Nephron progenitor cell (in vitro differentiated cells): ENCODE measurements at regions not wholly inside any gene's neighbourhood (a gene's known extent, or its start where the extent isn't known, plus 50 kb on each side); places are given as distances from the start of the nearest gene placed in this dataset.

ENCODE experiments used
- DNase-seq: peaks from one replicate; pipeline ENCODE4 v3.0.0; 2021
- H3K27ac Mint-ChIP-seq: 2 replicates; pipeline ENCODE4 v1.8.0; 2021; ENCODE audit warnings: mild to moderate bottlenecking, moderate library complexity, mixed read lengths
- H3K27me3 Mint-ChIP-seq: 2 replicates; pipeline ENCODE4 v1.8.0; 2021; ENCODE audit warnings: mild to moderate bottlenecking, low read depth, mixed read lengths; ENCODE audit not compliant: poor library complexity
- H3K36me3 Mint-ChIP-seq: 2 replicates; pipeline ENCODE4 v1.8.0; 2021; ENCODE audit warnings: low read depth, mixed read lengths
- H3K4me1 Mint-ChIP-seq: 2 replicates; pipeline ENCODE4 v1.8.0; 2021; ENCODE audit warnings: mixed read lengths
- H3K4me3 Mint-ChIP-seq: 2 replicates; pipeline ENCODE4 v1.8.0; 2021; ENCODE audit warnings: mild to moderate bottlenecking, moderate library complexity, mixed read lengths
- H3K9me3 Mint-ChIP-seq: 2 replicates; pipeline ENCODE4 v1.8.0; 2021; ENCODE audit warnings: mild to moderate bottlenecking, moderate library complexity, mixed read lengths
- CTCF ChIP-seq: fragments of 200-600 bp; sonication (generic); IDR thresholded peaks from 2 replicates; pipeline ENCODE4 v1.5.0; 2021; ENCODE audit warnings: antibody characterized with exemption

- no peak for DNase-seq
- TF ChIP-seq CTCF: no peak
- Mint-ChIP-seq H3K9me3 (peaks cover 50% of the 10 kb centered on the region), H3K36me3 (peaks cover 13% of the 10 kb centered on the region), H3K4me3 (no peak overlapping the region), H3K27ac (no peak overlapping the region), H3K27me3 (peaks cover 4% of the 10 kb centered on the region), H3K4me1 (no peaks in the 10 kb centered on the region)
Measured at GRCh38 chr7:25931156-25931555, 220.8 kb upstream of the NFE2L3 start.

- DNase-seq: no peak
- peaks cover 4% of the 10 kb centered on the region for H3K27me3 Mint-ChIP-seq
- TF ChIP-seq CTCF: no peak
- peaks cover 13% of the 10 kb centered on the region for H3K36me3 Mint-ChIP-seq
- H3K27ac Mint-ChIP-seq: no peak overlapping the region
- H3K4me1 Mint-ChIP-seq: no peaks in the 10 kb centered on the region
- peaks cover 47% of the 10 kb centered on the region for H3K9me3 Mint-ChIP-seq
- H3K4me3 Mint-ChIP-seq: no peak overlapping the region
Measured at GRCh38 chr7:25933921-25934320, 218.1 kb upstream of the NFE2L3 start.

GRCh38 chr7:25940086-25940906 lies 211.7 kb upstream of the NFE2L3 start:
- H3K27ac Mint-ChIP-seq: no peak overlapping the region

GRCh38 chr7:25944777-25945515 lies 207.1 kb upstream of the NFE2L3 start:
- peaks cover 11% of the 10 kb centered on the region for H3K27me3 Mint-ChIP-seq
- no peaks in the 10 kb centered on the region for H3K36me3 Mint-ChIP-seq
- H3K4me1 Mint-ChIP-seq: peaks cover 41% of the 10 kb centered on the region

More at GRCh38 chr7:25940086-25940906, 211.7 kb upstream of the NFE2L3 start:
- Mint-ChIP-seq H3K9me3 (peaks cover 18% of the 10 kb centered on the region), H3K4me3 (no peak overlapping the region), H3K27me3 (peaks cover 5% of the 10 kb centered on the region), H3K4me1 (peaks cover 21% of the 10 kb centered on the region), H3K36me3 (no peaks in the 10 kb centered on the region)
- no peak for TF ChIP-seq CTCF
- DNase-seq: no peak

GRCh38 chr7:25945608-25946007 lies 206.4 kb upstream of the NFE2L3 start:
- no peak for TF ChIP-seq CTCF
- Mint-ChIP-seq H3K36me3 (no peaks in the 10 kb centered on the region), H3K9me3 (no peaks in the 10 kb centered on the region), H3K27me3 (peaks cover 13% of the 10 kb centered on the region), H3K4me3 (no peak overlapping the region), H3K27ac (no peak overlapping the region), H3K4me1 (peaks cover 38% of the 10 kb centered on the region)
- DNase-seq: no peak

More at GRCh38 chr7:25944777-25945515, 207.1 kb upstream of the NFE2L3 start:
- DNase-seq: no peak
- H3K4me3 Mint-ChIP-seq: no peak overlapping the region
- H3K9me3 Mint-ChIP-seq: no peaks in the 10 kb centered on the region
- no peak overlapping the region for H3K27ac Mint-ChIP-seq
- no peak for TF ChIP-seq CTCF
